ENCODE measurements at regions not wholly inside any gene's neighbourhood (a gene's known extent, or its start where the extent isn't known, plus 50 kb on each side); places are given as distances from the start of the nearest gene placed in this dataset. TPM values are rescaled to one million over a fixed set of nuclear protein-coding genes. Genes with fewer than 3 reads are reported as not detected.

DNA sequence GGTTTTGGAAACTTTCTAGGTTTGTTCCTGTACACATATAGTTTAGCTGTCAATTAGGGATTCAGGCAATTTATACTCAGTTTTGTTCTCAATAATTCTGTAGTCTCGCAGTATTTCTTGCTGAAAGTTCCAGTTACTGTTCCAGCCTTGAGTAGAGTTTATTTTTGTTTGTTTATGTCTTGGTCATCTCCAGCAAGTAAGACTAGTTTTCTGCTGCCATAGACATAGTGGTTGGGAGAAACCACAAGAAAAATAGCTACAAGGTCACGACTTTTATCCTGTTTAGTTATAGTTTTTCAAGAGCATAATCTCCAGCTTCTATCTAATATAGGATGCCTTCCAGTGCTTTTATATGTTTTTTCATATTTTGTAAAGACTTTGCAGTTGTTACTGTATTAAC lies 99.6 kb upstream of the FOXG1 start:
- intact Hi-C loops (cut with DNase I): no loop called here
- ATAC-seq (ENCODE audit: poor library complexity) (no peak), DNase-seq (no peak)

- DNase-seq (no peak), ATAC-seq (ENCODE audit: poor library complexity) (no peak)
- intact Hi-C loops (cut with DNase I): no loop called here
Measured at GRCh38 chr14:28671425-28671824, 95.2 kb upstream of the FOXG1 start.

GRCh38 chr14:28673056-28673455 lies 93.5 kb upstream of the FOXG1 start:
- intact Hi-C loops (cut with DNase I): no loop called here
- ATAC-seq (ENCODE audit: poor library complexity) (no peak), DNase-seq (no peak)

DNA sequence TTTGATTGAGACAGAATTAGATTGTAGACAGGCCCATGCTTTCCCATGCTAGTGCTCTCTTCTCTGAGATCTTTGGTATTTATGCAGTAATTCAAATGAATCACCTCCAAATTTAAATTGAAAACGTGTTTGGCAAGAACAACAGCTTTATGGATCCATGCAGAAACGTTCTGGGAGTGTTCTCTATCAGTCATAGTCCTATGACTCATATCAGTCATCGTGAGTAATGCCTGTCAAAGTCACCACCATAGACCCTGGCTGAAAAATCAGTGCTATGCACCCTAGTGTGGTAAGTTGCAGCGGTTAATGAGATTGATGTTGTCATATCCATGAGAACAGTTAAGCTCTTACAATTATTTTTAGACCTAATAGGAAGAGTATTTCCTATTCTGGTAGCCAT lies 90.1 kb upstream of the FOXG1 start:
- intact Hi-C loops (cut with DNase I): no loop called here
- ATAC-seq (ENCODE audit: poor library complexity) (no peak), DNase-seq (no peak)

DNA sequence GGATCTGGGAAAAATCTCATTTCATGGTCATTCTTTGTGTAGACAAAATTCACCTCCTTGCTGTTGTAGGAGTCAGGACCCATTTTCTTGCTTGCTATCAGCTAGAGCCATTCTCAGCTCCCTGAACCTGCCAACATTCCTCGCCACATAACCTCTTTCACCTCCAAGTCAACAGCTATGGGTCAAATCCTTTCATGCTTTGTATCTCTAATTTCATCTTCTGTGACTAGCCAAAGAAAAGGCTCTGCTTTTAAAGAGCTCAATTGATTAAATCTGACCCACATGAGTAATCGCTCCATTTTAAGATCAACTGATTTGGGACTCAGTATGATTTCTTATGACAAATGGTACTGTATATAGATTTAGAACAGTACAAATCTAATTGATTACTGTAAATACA lies 89.2 kb upstream of the FOXG1 start:
- intact Hi-C loops (cut with DNase I): no loop called here
- no peak for ATAC-seq (ENCODE audit: poor library complexity)
- no peak for DNase-seq

GRCh38 chr14:28678887-28679286 lies 87.7 kb upstream of the FOXG1 start:
- intact Hi-C loops (cut with DNase I): no loop called here

GRCh38 chr14:28681681-28682080 lies 84.9 kb upstream of the FOXG1 start:
- intact Hi-C loops (cut with DNase I): no loop called here
- ATAC-seq (ENCODE audit: poor library complexity) (no peak), DNase-seq (no peak)

More at GRCh38 chr14:28678887-28679286, 87.7 kb upstream of the FOXG1 start:
- no peak for DNase-seq
- ATAC-seq (ENCODE audit: poor library complexity): no peak

DNA sequence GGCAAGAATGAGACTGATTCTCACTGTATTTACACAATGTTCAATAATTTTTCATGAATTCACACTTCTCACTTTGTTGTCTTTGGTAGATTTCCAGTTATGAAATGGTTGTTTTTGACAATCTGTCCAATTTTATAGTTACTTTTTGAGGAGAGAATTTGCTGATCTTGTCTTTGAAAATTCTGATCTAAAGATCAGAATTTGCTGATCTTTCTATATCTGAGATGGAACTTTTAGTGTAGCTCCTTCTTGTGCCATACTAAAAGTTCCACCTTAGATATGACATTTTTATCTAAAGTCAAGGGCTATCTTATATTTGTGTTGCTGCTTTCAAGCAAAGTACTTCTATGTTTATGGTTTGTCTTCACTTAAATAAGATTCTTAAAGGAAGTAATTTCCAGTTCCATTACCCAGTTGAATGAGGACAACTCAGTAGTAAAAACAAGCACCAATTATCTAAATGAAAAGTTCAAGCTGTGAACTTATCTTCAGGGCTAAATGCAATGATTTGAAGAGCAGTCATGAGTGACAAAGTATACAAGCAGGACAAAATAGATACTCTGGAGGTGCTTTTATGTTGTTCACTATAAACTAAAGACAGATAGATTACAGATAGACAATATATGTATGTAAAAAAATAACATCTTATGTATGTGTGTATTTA lies 76.4 kb upstream of the FOXG1 start:
- no peak for ATAC-seq (ENCODE audit: poor library complexity)
- intact Hi-C loops (cut with DNase I): no loop called here
- DNase-seq: no peak

GRCh38 chr14:28695109-28695508 lies 71.5 kb upstream of the FOXG1 start:
- intact Hi-C loops (cut with DNase I): no loop called here
- ATAC-seq (ENCODE audit: poor library complexity) (no peak), DNase-seq (no peak)

DNA sequence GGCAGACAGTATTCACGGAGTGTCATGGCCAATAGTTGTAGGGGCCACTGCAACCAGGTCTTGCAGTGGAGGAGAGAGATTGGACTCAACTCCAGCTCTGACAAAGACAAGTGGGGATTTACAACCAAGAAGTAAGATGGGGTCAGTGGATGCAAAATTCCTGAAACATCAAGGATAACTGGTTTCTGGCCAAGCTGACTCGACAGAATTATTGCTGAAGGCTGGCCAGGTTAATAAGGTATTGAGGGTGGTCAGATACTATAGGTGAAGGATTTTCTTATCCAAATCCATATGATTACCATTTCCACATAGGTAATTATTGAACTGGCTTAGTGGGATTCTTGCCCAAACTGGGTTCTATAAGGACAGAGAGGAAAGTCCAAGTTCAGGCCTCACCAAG lies 64.9 kb upstream of the FOXG1 start:
- no peak for ATAC-seq (ENCODE audit: poor library complexity)
- no peak for DNase-seq
- intact Hi-C loops (cut with DNase I): no loop called here

GRCh38 chr14:28703482-28703881 lies 63.1 kb upstream of the FOXG1 start:
- DNase-seq (no peak), ATAC-seq (ENCODE audit: poor library complexity) (no peak)
- intact Hi-C loops (cut with DNase I): no loop called here

DNA sequence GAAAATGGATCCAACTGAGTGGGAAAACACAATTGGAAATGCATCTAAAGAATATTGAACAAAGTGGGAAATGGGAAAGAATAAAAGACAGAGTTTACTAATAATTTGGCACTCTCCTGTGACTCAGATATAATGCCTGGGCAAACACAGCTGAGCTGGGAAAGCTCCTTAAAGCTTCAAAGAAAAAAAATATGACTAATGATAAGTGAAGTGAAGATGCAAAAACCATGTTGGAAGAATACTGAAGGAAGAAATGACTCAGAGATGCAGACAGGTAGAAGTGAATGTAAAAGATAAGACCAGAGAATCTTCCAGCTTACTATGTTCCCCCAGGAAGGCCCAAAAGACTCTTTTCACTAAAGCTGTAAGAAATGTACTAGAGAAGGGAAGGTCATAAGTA lies 62.4 kb upstream of the FOXG1 start:
- DNase-seq: no peak

DNA sequence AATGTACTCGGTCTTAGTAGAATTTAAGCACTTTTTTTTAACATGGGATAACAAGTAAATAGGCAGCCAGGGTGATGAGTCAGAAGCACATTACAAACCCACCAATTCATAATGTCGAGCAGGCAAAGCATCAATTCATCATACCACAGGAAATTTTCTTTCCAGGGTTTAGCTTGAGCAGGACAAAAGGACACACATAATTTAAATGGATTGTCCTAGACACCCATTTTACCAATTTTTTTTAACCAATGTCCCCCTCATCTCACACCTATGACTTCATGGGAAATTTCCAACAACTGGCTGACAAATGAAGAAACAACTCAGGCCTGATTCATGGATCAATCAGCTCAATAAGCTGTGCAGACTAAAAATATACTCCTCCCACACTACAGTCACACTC lies 58.8 kb upstream of the FOXG1 start:
- DNase-seq: no peak
- intact Hi-C loops (cut with DNase I): no loop called here
- ATAC-seq (ENCODE audit: poor library complexity): no peak

More for the DNA sequence above, 62.4 kb upstream of the FOXG1 start:
- intact Hi-C loops (cut with DNase I): no loop called here
- ATAC-seq (ENCODE audit: poor library complexity): no peak

- ATAC-seq (ENCODE audit: poor library complexity) (no peak), DNase-seq (no peak)
- intact Hi-C loops (cut with DNase I): no loop called here
Measured at GRCh38 chr14:28709571-28710305, 56.8 kb upstream of the FOXG1 start.

Small RNA genes lying in the stretch of these regions (microRNA-seq; reads per million reads assigned to microRNA genes)
- gene MIR3171 (not detected), gene MIR4307 (not detected)
